ENCODE measurements at regions not wholly inside any gene's neighbourhood (a gene's known extent, or its start where the extent isn't known, plus 50 kb on each side); places are given as distances from the start of the nearest gene placed in this dataset.
"Not testable (repeated sequence)": the region's sequence is repeated elsewhere in the genome, so short reads cannot be mapped to it uniquely, and the experiment has no call there.

GRCh38 chr20:43337036-43337435, 120.7 kb upstream of the SRSF6 start:
- no peak for DNase-seq
- Histone ChIP-seq H3K36me3 (no peaks in the 10 kb centered on the region), H3K4me3 (no peak overlapping the region), H3K27me3 (no peaks in the 10 kb centered on the region), H3K9me3 (peaks cover 6% of the 10 kb centered on the region)

GRCh38 chr20:43334080-43334479, 123.6 kb upstream of the SRSF6 start:
- Histone ChIP-seq H3K4me3 (no peak overlapping the region), H3K36me3 (no peaks in the 10 kb centered on the region), H3K27me3 (peaks cover 2% of the 10 kb centered on the region; the same call in 1 of the 2 replicates), H3K9me3 (peaks cover 6% of the 10 kb centered on the region)
- no peak for DNase-seq

- Histone ChIP-seq H3K27me3 (peaks cover 2% of the 10 kb centered on the region; the same call in 1 of the 2 replicates), H3K4me3 (no peak overlapping the region), H3K9me3 (peaks cover 6% of the 10 kb centered on the region), H3K36me3 (no peaks in the 10 kb centered on the region)
- peak; percentile 13 for DNase-seq
These were observed 125.8 kb upstream of the SRSF6 start for GRCh38 chr20:43331906-43332305.

- DNase-seq: no peak
- Histone ChIP-seq H3K27me3 (peaks cover 2% of the 10 kb centered on the region; the same call in 1 of the 2 replicates), H3K4me3 (no peak overlapping the region), H3K36me3 (no peaks in the 10 kb centered on the region), H3K9me3 (no peaks in the 10 kb centered on the region)
These were observed 129.0 kb upstream of the SRSF6 start for GRCh38 chr20:43328697-43329096.

GRCh38 chr20:43327234-43327633, 130.5 kb upstream of the SRSF6 start:
- not testable (repeated sequence) for H3K4me3 ChIP-seq, H3K9me3 ChIP-seq, H3K36me3 ChIP-seq, DNase-seq, H3K27me3 ChIP-seq

GRCh38 chr20:43325926-43326325, 131.8 kb upstream of the SRSF6 start:
- Histone ChIP-seq H3K36me3 (no peaks in the 10 kb centered on the region), H3K9me3 (no peaks in the 10 kb centered on the region), H3K27me3 (no peaks in the 10 kb centered on the region), H3K4me3 (no peak overlapping the region)
- DNase-seq: no peak

GRCh38 chr20:43323592-43323991, 133.9 kb upstream of the PTPRT start:
- Histone ChIP-seq H3K4me3 (no peak overlapping the region), H3K36me3 (no peaks in the 10 kb centered on the region), H3K27me3 (no peaks in the 10 kb centered on the region), H3K9me3 (no peaks in the 10 kb centered on the region)
- DNase-seq: no peak

GRCh38 chr20:43322851-43323250, 133.1 kb upstream of the PTPRT start:
- Histone ChIP-seq H3K36me3 (no peaks in the 10 kb centered on the region), H3K27me3 (no peaks in the 10 kb centered on the region), H3K9me3 (no peaks in the 10 kb centered on the region), H3K4me3 (no peak overlapping the region)
- DNase-seq: no peak

- Histone ChIP-seq H3K4me3 (no peak overlapping the region), H3K27me3 (no peaks in the 10 kb centered on the region), H3K36me3 (no peaks in the 10 kb centered on the region), H3K9me3 (no peaks in the 10 kb centered on the region)
- DNase-seq: no peak
These were observed 130.8 kb upstream of the PTPRT start for GRCh38 chr20:43320536-43320935.

GRCh38 chr20:43318755-43319297, 129.1 kb upstream of the PTPRT start:
- no peak for DNase-seq
- no peaks in the 10 kb centered on the region for H3K27me3 ChIP-seq
- no peaks in the 10 kb centered on the region for H3K36me3 ChIP-seq
- no peak overlapping the region for H3K4me3 ChIP-seq
- no peaks in the 10 kb centered on the region for H3K9me3 ChIP-seq

GRCh38 chr20:43316271-43316670, 126.6 kb upstream of the PTPRT start:
- no peaks in the 10 kb centered on the region for H3K9me3 ChIP-seq
- no peaks in the 10 kb centered on the region for H3K36me3 ChIP-seq
- no peak for DNase-seq
- H3K4me3 ChIP-seq: no peak overlapping the region
- 0 out of 2 replicates have a peak, but pooled peaks cover 3% of the 10 kb centered on the region for H3K27me3 ChIP-seq

- H3K9me3 ChIP-seq: no peaks in the 10 kb centered on the region
- DNase-seq: no peak
- no peaks in the 10 kb centered on the region for H3K36me3 ChIP-seq
- no peak overlapping the region for H3K4me3 ChIP-seq
- H3K27me3 ChIP-seq: 0 out of 2 replicates have a peak, but pooled peaks cover 3% of the 10 kb centered on the region
These were observed 119.6 kb upstream of the PTPRT start for GRCh38 chr20:43309266-43309665.

GRCh38 chr20:43306837-43307236, 117.1 kb upstream of the PTPRT start:
- Histone ChIP-seq H3K27me3 (0 out of 2 replicates have a peak, but pooled peaks cover 3% of the 10 kb centered on the region), H3K9me3 (no peaks in the 10 kb centered on the region), H3K36me3 (no peaks in the 10 kb centered on the region), H3K4me3 (no peak overlapping the region)
- DNase-seq: no peak

- DNase-seq: no peak
- Histone ChIP-seq H3K9me3 (no peaks in the 10 kb centered on the region), H3K36me3 (no peaks in the 10 kb centered on the region), H3K4me3 (no peak overlapping the region), H3K27me3 (no peaks in the 10 kb centered on the region)
These were observed 116.0 kb upstream of the PTPRT start for GRCh38 chr20:43305749-43306148.

- DNase-seq: no peak
- Histone ChIP-seq H3K27me3 (no peaks in the 10 kb centered on the region), H3K9me3 (no peaks in the 10 kb centered on the region), H3K4me3 (no peak overlapping the region), H3K36me3 (no peaks in the 10 kb centered on the region)
These were observed 114.9 kb upstream of the PTPRT start for GRCh38 chr20:43304598-43304997.

- H3K36me3 ChIP-seq: no peaks in the 10 kb centered on the region
- H3K27me3 ChIP-seq: no peaks in the 10 kb centered on the region
- no peaks in the 10 kb centered on the region for H3K9me3 ChIP-seq
- H3K4me3 ChIP-seq: no peak overlapping the region
- DNase-seq: no peak
These were observed 113.2 kb upstream of the PTPRT start for GRCh38 chr20:43302936-43303335.

GRCh38 chr20:43300901-43301300, 111.2 kb upstream of the PTPRT start:
- Histone ChIP-seq H3K4me3 (no peak overlapping the region), H3K27me3 (no peaks in the 10 kb centered on the region), H3K36me3 (no peaks in the 10 kb centered on the region), H3K9me3 (no peaks in the 10 kb centered on the region)
- no peak for DNase-seq

- H3K27me3 ChIP-seq: no peaks in the 10 kb centered on the region
- no peaks in the 10 kb centered on the region for H3K36me3 ChIP-seq
These were observed 106.1 kb upstream of the PTPRT start for GRCh38 chr20:43295781-43296180.

GRCh38 chr20:43295263-43295662, 105.6 kb upstream of the PTPRT start:
- Histone ChIP-seq H3K36me3 (no peaks in the 10 kb centered on the region), H3K4me3 (no peak overlapping the region)

More at GRCh38 chr20:43295781-43296180, 106.1 kb upstream of the PTPRT start:
- Histone ChIP-seq H3K4me3 (no peak overlapping the region), H3K9me3 (no peaks in the 10 kb centered on the region)
- no peak for DNase-seq

More at GRCh38 chr20:43295263-43295662, 105.6 kb upstream of the PTPRT start:
- no peaks in the 10 kb centered on the region for H3K27me3 ChIP-seq
- no peaks in the 10 kb centered on the region for H3K9me3 ChIP-seq
- DNase-seq: no peak
